Muscle layer of duodenum (tissue), 2 donors: ENCODE measurements at regions not wholly inside any gene's neighbourhood (a gene's known extent, or its start where the extent isn't known, plus 50 kb on each side); places are given as distances from the start of the nearest gene placed in this dataset.
"Not testable (repeated sequence)": the region's sequence is repeated elsewhere in the genome, so short reads cannot be mapped to it uniquely, and the experiment has no call there.

Source experiments
- H3K27ac ChIP-seq: one replicate; pipeline ENCODE4 v1.7.0; 2013; ENCODE audit warnings: mild to moderate bottlenecking, low read length
- H3K27me3 ChIP-seq: one replicate; pipeline ENCODE4 v1.7.0; 2013; ENCODE audit warnings: low read depth, mild to moderate bottlenecking, control low read depth, low read length
- H3K36me3 ChIP-seq, 2 donors: one replicate each; pipeline ENCODE4 v1.7.0; 2013; ENCODE audit warnings: low read length in 2 of 2, control low read depth in 1 of 2, mild to moderate bottlenecking in 1 of 2; ENCODE audit not compliant: insufficient read depth in 2 of 2, control insufficient read depth in 1 of 2
- H3K4me1 ChIP-seq, 2 donors: one replicate each; pipeline ENCODE4 v1.7.0; 2013; ENCODE audit warnings: low read length in 2 of 2, mild to moderate bottlenecking in 2 of 2, control low read depth in 1 of 2, moderate library complexity in 1 of 2; ENCODE audit not compliant: insufficient read depth in 2 of 2, control insufficient read depth in 1 of 2
- H3K4me3 ChIP-seq, 2 donors: one replicate each; pipeline ENCODE4 v1.7.0; 2013; ENCODE audit warnings: low read length in 2 of 2, low read depth in 1 of 2, mild to moderate bottlenecking in 1 of 2
- H3K9me3 ChIP-seq, 2 donors: one replicate each; pipeline ENCODE4 v1.7.0; 2013; ENCODE audit warnings: low read length in 2 of 2, control low read depth in 1 of 2, mild to moderate bottlenecking in 1 of 2; ENCODE audit not compliant: control insufficient read depth in 1 of 2
- donor health status: healthy.

GRCh38 chr1:208975456-208975855 is 608.1 kb upstream of the CAMK1G start:
- Histone ChIP-seq H3K4me3 (no peak overlapping the region), H3K36me3 (no peaks in the 10 kb centered on the region), H3K4me1 (no peaks in the 10 kb centered on the region), H3K27ac (no peak overlapping the region), H3K9me3 (peaks cover 0 to 5% of the 10 kb centered on the region in 2 donors), H3K27me3 (no peaks in the 10 kb centered on the region)

GRCh38 chr1:208977012-208977411 is 606.5 kb upstream of the CAMK1G start:
- Histone ChIP-seq H3K4me1 (no peaks in the 10 kb centered on the region), H3K27ac (no peak overlapping the region), H3K9me3 (peaks cover 0 to 5% of the 10 kb centered on the region in 2 donors), H3K36me3 (no peaks in the 10 kb centered on the region), H3K4me3 (no peak overlapping the region), H3K27me3 (no peaks in the 10 kb centered on the region)

- Histone ChIP-seq H3K9me3 (peaks cover 0 to 5% of the 10 kb centered on the region in 2 donors), H3K4me1 (no peaks in the 10 kb centered on the region), H3K4me3 (no peak overlapping the region)
Measured at GRCh38 chr1:208977638-208978256, 605.8 kb upstream of the CAMK1G start.

GRCh38 chr1:208979776-208980175 is 603.7 kb upstream of the CAMK1G start:
- H3K9me3 ChIP-seq = peaks cover 0 to 5% of the 10 kb centered on the region in 2 donors
- no peak overlapping the region for H3K4me3 ChIP-seq
- no peak overlapping the region for H3K27ac ChIP-seq
- H3K4me1 ChIP-seq = no peaks in the 10 kb centered on the region
- no peaks in the 10 kb centered on the region for H3K36me3 ChIP-seq
- no peaks in the 10 kb centered on the region for H3K27me3 ChIP-seq

More at GRCh38 chr1:208977638-208978256, 605.8 kb upstream of the CAMK1G start:
- no peaks in the 10 kb centered on the region for H3K27me3 ChIP-seq
- no peaks in the 10 kb centered on the region for H3K36me3 ChIP-seq
- H3K27ac ChIP-seq = no peak overlapping the region

GRCh38 chr1:208980605-208981004 is 602.9 kb upstream of the CAMK1G start:
- Histone ChIP-seq H3K4me3 (no peak overlapping the region), H3K4me1 (no peaks in the 10 kb centered on the region), H3K27ac (no peak overlapping the region), H3K9me3 (peaks cover 0 to 5% of the 10 kb centered on the region in 2 donors), H3K36me3 (no peaks in the 10 kb centered on the region), H3K27me3 (no peaks in the 10 kb centered on the region)

GRCh38 chr1:208985231-208985630 is 598.3 kb upstream of the CAMK1G start:
- Histone ChIP-seq H3K27ac (no peak overlapping the region), H3K36me3 (no peaks in the 10 kb centered on the region), H3K4me3 (no peak overlapping the region), H3K4me1 (no peaks in the 10 kb centered on the region), H3K9me3 (no peaks in the 10 kb centered on the region), H3K27me3 (no peaks in the 10 kb centered on the region)

- Histone ChIP-seq H3K27ac (peak overlapping the region; percentile 74), H3K4me3 (peak overlapping the region; percentile 52 to 63), H3K36me3 (no peaks in the 10 kb centered on the region)
Measured at GRCh38 chr1:208988811-208989222, 594.7 kb upstream of the CAMK1G start.

GRCh38 chr1:208990456-208990855 is 593.1 kb upstream of the CAMK1G start:
- Histone ChIP-seq H3K27me3 (no peaks in the 10 kb centered on the region), H3K4me1 (no peaks in the 10 kb centered on the region), H3K9me3 (no peaks in the 10 kb centered on the region), H3K4me3 (no peak overlapping the region), H3K36me3 (no peaks in the 10 kb centered on the region), H3K27ac (no peak overlapping the region)

More at GRCh38 chr1:208988811-208989222, 594.7 kb upstream of the CAMK1G start:
- Histone ChIP-seq H3K9me3 (no peaks in the 10 kb centered on the region), H3K4me1 (no peaks in the 10 kb centered on the region), H3K27me3 (no peaks in the 10 kb centered on the region)

GRCh38 chr1:208997053-208997452 is 586.5 kb upstream of the CAMK1G start:
- H3K36me3 ChIP-seq, H3K4me1 ChIP-seq, H3K4me3 ChIP-seq, H3K9me3 ChIP-seq, H3K27me3 ChIP-seq, H3K27ac ChIP-seq: not testable (repeated sequence)

GRCh38 chr1:208997726-208998312 is 585.7 kb upstream of the CAMK1G start:
- H3K4me1 ChIP-seq = no peaks in the 10 kb centered on the region
- no peak overlapping the region for H3K4me3 ChIP-seq
- no peaks in the 10 kb centered on the region for H3K9me3 ChIP-seq
- no peak overlapping the region for H3K27ac ChIP-seq
- no peaks in the 10 kb centered on the region for H3K27me3 ChIP-seq
- H3K36me3 ChIP-seq = no peaks in the 10 kb centered on the region

- no peak overlapping the region for H3K27ac ChIP-seq
- H3K27me3 ChIP-seq = no peaks in the 10 kb centered on the region
- no peak overlapping the region for H3K4me3 ChIP-seq
- H3K9me3 ChIP-seq = no peaks in the 10 kb centered on the region
- no peaks in the 10 kb centered on the region for H3K4me1 ChIP-seq
- no peaks in the 10 kb centered on the region for H3K36me3 ChIP-seq
Measured at GRCh38 chr1:209008586-209008985, 574.9 kb upstream of the CAMK1G start.
